Esophagus squamous epithelium (tissue), 4 donors: ENCODE measurements at regions not wholly inside any gene's neighbourhood (a gene's known extent, or its start where the extent isn't known, plus 50 kb on each side); places are given as distances from the start of the nearest gene placed in this dataset.

ENCODE experiments used
- POLR2A ChIP-seq, 4 donors: fragments of 450-650 bp; IDR thresholded peaks; one replicate each; pipeline ENCODE4 v1.6.1; 2017; ENCODE audit warnings: antibody characterized with exemption in 4 of 4, mild to moderate bottlenecking in 4 of 4, moderate library complexity in 3 of 4
- TF ChIP-seq, protein P1 (sequence below), 6 experiments: fragments of 450-650 bp in 4 of 6; fragments of 200-600 bp in 2 of 6; sonication (generic) in 2 of 6; IDR thresholded peaks; one replicate each; pipeline ENCODE4 v1.5.1; 2016 to 2019; ENCODE audit warnings: antibody characterized with exemption in 6 of 6, mild to moderate bottlenecking in 4 of 6, moderate library complexity in 4 of 6

GRCh38 chr6:154617175-154617574 lies 106.7 kb upstream of the CNKSR3 start:
- TF ChIP-seq, protein P1, sequence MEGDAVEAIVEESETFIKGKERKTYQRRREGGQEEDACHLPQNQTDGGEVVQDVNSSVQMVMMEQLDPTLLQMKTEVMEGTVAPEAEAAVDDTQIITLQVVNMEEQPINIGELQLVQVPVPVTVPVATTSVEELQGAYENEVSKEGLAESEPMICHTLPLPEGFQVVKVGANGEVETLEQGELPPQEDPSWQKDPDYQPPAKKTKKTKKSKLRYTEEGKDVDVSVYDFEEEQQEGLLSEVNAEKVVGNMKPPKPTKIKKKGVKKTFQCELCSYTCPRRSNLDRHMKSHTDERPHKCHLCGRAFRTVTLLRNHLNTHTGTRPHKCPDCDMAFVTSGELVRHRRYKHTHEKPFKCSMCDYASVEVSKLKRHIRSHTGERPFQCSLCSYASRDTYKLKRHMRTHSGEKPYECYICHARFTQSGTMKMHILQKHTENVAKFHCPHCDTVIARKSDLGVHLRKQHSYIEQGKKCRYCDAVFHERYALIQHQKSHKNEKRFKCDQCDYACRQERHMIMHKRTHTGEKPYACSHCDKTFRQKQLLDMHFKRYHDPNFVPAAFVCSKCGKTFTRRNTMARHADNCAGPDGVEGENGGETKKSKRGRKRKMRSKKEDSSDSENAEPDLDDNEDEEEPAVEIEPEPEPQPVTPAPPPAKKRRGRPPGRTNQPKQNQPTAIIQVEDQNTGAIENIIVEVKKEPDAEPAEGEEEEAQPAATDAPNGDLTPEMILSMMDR (IDR thresholded peaks at IDR 0.05), result no peak
- TF ChIP-seq POLR2A (IDR thresholded peaks at IDR 0.05), result no peak
